ENCODE measurements at regions not wholly inside any gene's neighbourhood (a gene's known extent, or its start where the extent isn't known, plus 50 kb on each side); places are given as distances from the start of the nearest gene placed in this dataset.
"Not testable (repeated sequence)": the region's sequence is repeated elsewhere in the genome, so short reads cannot be mapped to it uniquely, and the experiment has no call there.

GRCh38 chr1:73205294-73205973, 923.1 kb upstream of the NEGR1 start:
- Mint-ChIP-seq H3K9me3 (ENCODE audit: low read depth) (peaks cover 2% of the 10 kb centered on the region), H3K27ac (no peak overlapping the region), H3K4me3 (ENCODE audit: low read depth) (no peak overlapping the region), H3K27me3 (no peaks in the 10 kb centered on the region), H3K4me1 (ENCODE audit: low read depth) (no peaks in the 10 kb centered on the region), H3K36me3 (ENCODE audit: insufficient read depth) (no peaks in the 10 kb centered on the region)
- no peak for DNase-seq (ENCODE audit: low spot score, unreplicated experiment)
- TF ChIP-seq, protein P1, sequence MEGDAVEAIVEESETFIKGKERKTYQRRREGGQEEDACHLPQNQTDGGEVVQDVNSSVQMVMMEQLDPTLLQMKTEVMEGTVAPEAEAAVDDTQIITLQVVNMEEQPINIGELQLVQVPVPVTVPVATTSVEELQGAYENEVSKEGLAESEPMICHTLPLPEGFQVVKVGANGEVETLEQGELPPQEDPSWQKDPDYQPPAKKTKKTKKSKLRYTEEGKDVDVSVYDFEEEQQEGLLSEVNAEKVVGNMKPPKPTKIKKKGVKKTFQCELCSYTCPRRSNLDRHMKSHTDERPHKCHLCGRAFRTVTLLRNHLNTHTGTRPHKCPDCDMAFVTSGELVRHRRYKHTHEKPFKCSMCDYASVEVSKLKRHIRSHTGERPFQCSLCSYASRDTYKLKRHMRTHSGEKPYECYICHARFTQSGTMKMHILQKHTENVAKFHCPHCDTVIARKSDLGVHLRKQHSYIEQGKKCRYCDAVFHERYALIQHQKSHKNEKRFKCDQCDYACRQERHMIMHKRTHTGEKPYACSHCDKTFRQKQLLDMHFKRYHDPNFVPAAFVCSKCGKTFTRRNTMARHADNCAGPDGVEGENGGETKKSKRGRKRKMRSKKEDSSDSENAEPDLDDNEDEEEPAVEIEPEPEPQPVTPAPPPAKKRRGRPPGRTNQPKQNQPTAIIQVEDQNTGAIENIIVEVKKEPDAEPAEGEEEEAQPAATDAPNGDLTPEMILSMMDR (IDR thresholded peaks at IDR 0.05; ENCODE audit: unreplicated experiment), result peak; percentile 20

DNA sequence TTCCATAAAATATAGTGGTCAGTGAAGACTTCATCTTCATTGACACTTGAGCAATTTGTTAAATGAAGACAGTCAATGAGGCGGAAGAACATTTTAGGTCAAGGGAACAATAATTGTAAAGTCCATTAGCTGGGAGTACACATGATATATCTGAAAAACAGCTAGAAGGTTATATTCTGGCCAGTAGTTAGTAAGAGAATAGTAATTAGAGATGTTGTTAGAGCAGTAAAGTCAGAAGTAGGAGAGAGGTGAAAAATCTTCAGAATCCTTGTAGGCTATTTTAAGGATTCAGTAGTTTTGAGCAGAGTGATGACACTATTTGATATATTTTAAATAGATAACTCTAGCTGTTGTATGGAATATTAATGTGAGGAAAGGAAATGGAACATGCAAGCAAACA, 915.6 kb upstream of the NEGR1 start:
- Mint-ChIP-seq H3K9me3 (ENCODE audit: low read depth) (no peaks in the 10 kb centered on the region), H3K4me3 (ENCODE audit: low read depth) (no peak overlapping the region), H3K27ac (no peak overlapping the region), H3K27me3 (no peaks in the 10 kb centered on the region), H3K36me3 (ENCODE audit: insufficient read depth) (no peaks in the 10 kb centered on the region), H3K4me1 (ENCODE audit: low read depth) (no peaks in the 10 kb centered on the region)
- TF ChIP-seq, protein P1 (IDR thresholded peaks at IDR 0.05; ENCODE audit: unreplicated experiment), result no peak
- no peak for DNase-seq (ENCODE audit: low spot score, unreplicated experiment)

- H3K9me3 Mint-ChIP-seq (ENCODE audit: low read depth), result no peaks in the 10 kb centered on the region
- no peak overlapping the region for H3K27ac Mint-ChIP-seq
- H3K4me3 Mint-ChIP-seq (ENCODE audit: low read depth), result no peak overlapping the region
- no peaks in the 10 kb centered on the region for H3K27me3 Mint-ChIP-seq
- no peaks in the 10 kb centered on the region for H3K36me3 Mint-ChIP-seq (ENCODE audit: insufficient read depth)
- no peak for DNase-seq (ENCODE audit: low spot score, unreplicated experiment)
- no peaks in the 10 kb centered on the region for H3K4me1 Mint-ChIP-seq (ENCODE audit: low read depth)
- TF ChIP-seq, protein P1 (IDR thresholded peaks at IDR 0.05; ENCODE audit: unreplicated experiment), result no peak
These were observed 912.6 kb upstream of the NEGR1 start for GRCh38 chr1:73194965-73195364.

GRCh38 chr1:73183581-73183980, 901.2 kb upstream of the NEGR1 start:
- H3K4me1 Mint-ChIP-seq (ENCODE audit: low read depth); H3K36me3 Mint-ChIP-seq (ENCODE audit: insufficient read depth); H3K27me3 Mint-ChIP-seq; H3K4me3 Mint-ChIP-seq (ENCODE audit: low read depth); DNase-seq (ENCODE audit: low spot score, unreplicated experiment); H3K9me3 Mint-ChIP-seq (ENCODE audit: low read depth): not testable (repeated sequence)
- peak overlapping the region; percentile 30 for H3K27ac Mint-ChIP-seq

- no peak overlapping the region for H3K27ac Mint-ChIP-seq
- H3K4me1 Mint-ChIP-seq (ENCODE audit: low read depth), result no peaks in the 10 kb centered on the region
- H3K27me3 Mint-ChIP-seq, result no peaks in the 10 kb centered on the region
- TF ChIP-seq, protein P1 (IDR thresholded peaks at IDR 0.05; ENCODE audit: unreplicated experiment), result no peak
- H3K36me3 Mint-ChIP-seq (ENCODE audit: insufficient read depth), result no peaks in the 10 kb centered on the region
- no peak overlapping the region for H3K4me3 Mint-ChIP-seq (ENCODE audit: low read depth)
- no peak for DNase-seq (ENCODE audit: low spot score, unreplicated experiment)
- no peaks in the 10 kb centered on the region for H3K9me3 Mint-ChIP-seq (ENCODE audit: low read depth)
These were observed 898.8 kb upstream of the NEGR1 start for GRCh38 chr1:73181190-73181540.
